Mucosa of stomach (tissue), 1 donor: ENCODE measurements at regions not wholly inside any gene's neighbourhood (a gene's known extent, or its start where the extent isn't known, plus 50 kb on each side); places are given as distances from the start of the nearest gene placed in this dataset.

Experiments
- H3K27me3 ChIP-seq: one replicate; pipeline ENCODE4 v1.7.0; 2013; ENCODE audit warnings: mild to moderate bottlenecking, low read length; ENCODE audit not compliant: control insufficient read depth, insufficient read depth
- H3K36me3 ChIP-seq: one replicate; pipeline ENCODE4 v1.7.0; 2013; ENCODE audit warnings: low read length; ENCODE audit not compliant: control insufficient read depth, insufficient read depth
- H3K4me1 ChIP-seq: one replicate; pipeline ENCODE4 v1.7.0; 2013; ENCODE audit warnings: mild to moderate bottlenecking, low read length; ENCODE audit not compliant: control insufficient read depth, insufficient read depth
- H3K4me3 ChIP-seq: one replicate; pipeline ENCODE4 v1.7.0; 2013; ENCODE audit warnings: low read length
- H3K9ac ChIP-seq: one replicate; pipeline ENCODE4 v1.7.0; 2013; ENCODE audit warnings: mild to moderate bottlenecking, low read length, moderate library complexity
- H3K9me3 ChIP-seq: one replicate; pipeline ENCODE4 v1.7.0; 2013; ENCODE audit warnings: mild to moderate bottlenecking, low read length, moderate library complexity; ENCODE audit not compliant: control insufficient read depth
- donor health status: Pancreatic carcinoma.

DNA sequence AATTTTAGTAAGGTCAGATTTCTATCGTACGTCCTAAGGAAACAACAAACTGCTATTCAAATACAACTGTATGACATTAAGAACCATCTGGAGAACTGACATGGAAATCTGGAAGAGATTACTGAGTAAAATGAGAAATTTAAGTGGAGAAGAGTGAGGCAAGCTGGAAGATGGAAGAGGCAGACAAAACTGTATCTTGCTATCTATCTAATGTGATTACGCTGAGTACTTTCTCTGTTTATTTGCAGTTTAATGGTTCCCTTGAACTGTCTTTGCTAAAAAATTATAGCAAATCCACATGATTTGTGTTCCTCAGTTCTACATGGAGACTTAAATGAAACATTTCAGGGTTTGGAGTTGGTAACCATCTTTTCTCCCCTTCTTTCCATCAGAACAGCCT lies 927.1 kb upstream of the MBL2 start:
- Histone ChIP-seq H3K27me3 (no peaks in the 10 kb centered on the region), H3K36me3 (no peaks in the 10 kb centered on the region), H3K4me3 (no peak overlapping the region), H3K4me1 (no peaks in the 10 kb centered on the region), H3K9ac (no peak overlapping the region), H3K9me3 (no peaks in the 10 kb centered on the region)

- Histone ChIP-seq H3K9ac (no peak overlapping the region), H3K9me3 (no peaks in the 10 kb centered on the region), H3K27me3 (no peaks in the 10 kb centered on the region), H3K4me3 (no peak overlapping the region), H3K4me1 (no peaks in the 10 kb centered on the region), H3K36me3 (no peaks in the 10 kb centered on the region)
These were observed 926.6 kb upstream of the MBL2 start for GRCh38 chr10:53699231-53699630.

GRCh38 chr10:53697038-53697437 lies 924.5 kb upstream of the MBL2 start:
- Histone ChIP-seq H3K4me1 (no peaks in the 10 kb centered on the region), H3K9ac (no peak overlapping the region), H3K27me3 (no peaks in the 10 kb centered on the region)

DNA sequence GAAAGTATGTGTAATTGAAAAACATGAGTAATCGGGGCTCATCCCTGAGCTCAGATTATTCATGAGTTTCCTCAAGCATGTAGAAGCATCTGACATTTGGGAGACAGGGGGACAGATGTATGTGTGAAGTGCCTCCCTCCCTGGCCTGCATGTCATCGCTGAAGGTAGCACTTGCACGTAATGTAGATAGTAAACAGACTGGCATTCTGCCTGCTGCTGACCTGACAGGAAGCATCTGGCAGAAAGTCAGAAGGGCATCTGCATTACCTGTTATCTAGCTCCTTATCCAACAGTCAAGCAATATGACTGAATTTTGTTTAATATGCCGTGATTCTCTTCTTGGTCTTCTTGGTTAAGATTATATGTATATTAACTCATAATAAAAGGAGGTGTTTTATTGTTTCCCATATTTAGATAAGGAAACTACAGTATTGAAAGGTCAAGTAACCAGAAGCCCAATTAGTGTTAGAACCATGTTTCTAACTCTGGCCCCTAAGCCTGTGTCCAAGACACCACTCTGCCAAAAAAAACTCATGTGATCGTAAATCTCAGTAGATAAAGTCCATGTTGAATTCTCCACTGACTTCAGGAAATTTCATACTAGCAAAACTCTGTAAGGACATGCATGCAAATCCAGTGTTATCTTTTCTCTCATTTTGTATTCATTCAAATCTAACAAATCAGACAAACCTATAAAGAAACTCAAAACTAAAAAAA lies 918.1 kb upstream of the MBL2 start:
- Histone ChIP-seq H3K4me1 (no peaks in the 10 kb centered on the region), H3K9me3 (no peaks in the 10 kb centered on the region), H3K27me3 (no peaks in the 10 kb centered on the region), H3K4me3 (no peak overlapping the region), H3K9ac (no peak overlapping the region), H3K36me3 (no peaks in the 10 kb centered on the region)

More at GRCh38 chr10:53697038-53697437, 924.5 kb upstream of the MBL2 start:
- Histone ChIP-seq H3K36me3 (no peaks in the 10 kb centered on the region), H3K4me3 (no peak overlapping the region), H3K9me3 (no peaks in the 10 kb centered on the region)

- H3K9me3 ChIP-seq = no peaks in the 10 kb centered on the region
- no peaks in the 10 kb centered on the region for H3K27me3 ChIP-seq
- H3K36me3 ChIP-seq = no peaks in the 10 kb centered on the region
- no peak overlapping the region for H3K9ac ChIP-seq
- no peak overlapping the region for H3K4me3 ChIP-seq
- no peaks in the 10 kb centered on the region for H3K4me1 ChIP-seq
These were observed 915.2 kb upstream of the MBL2 start for GRCh38 chr10:53687800-53688199.

DNA sequence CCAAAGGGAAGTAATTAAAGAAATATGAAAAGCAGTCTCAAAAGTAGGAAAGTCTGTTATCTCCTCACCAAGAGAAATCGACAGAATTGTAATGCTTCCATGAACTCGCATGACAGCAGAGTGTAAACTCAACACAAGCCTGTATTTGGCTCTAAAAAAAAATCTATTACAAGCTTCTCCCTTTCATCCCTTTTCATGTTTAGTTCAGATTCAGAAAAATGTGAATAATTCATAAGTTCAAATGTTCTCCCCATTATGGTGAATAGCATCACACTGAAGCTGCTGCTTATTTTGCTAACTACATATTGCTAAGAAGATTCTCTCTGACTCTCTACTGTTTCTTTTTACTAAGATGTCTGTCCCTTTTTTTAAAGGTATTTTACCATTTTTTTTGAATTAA lies 910.3 kb upstream of the MBL2 start:
- Histone ChIP-seq H3K4me1 (no peaks in the 10 kb centered on the region), H3K9ac (no peak overlapping the region), H3K36me3 (no peaks in the 10 kb centered on the region), H3K27me3 (no peaks in the 10 kb centered on the region), H3K4me3 (no peak overlapping the region), H3K9me3 (no peaks in the 10 kb centered on the region)

DNA sequence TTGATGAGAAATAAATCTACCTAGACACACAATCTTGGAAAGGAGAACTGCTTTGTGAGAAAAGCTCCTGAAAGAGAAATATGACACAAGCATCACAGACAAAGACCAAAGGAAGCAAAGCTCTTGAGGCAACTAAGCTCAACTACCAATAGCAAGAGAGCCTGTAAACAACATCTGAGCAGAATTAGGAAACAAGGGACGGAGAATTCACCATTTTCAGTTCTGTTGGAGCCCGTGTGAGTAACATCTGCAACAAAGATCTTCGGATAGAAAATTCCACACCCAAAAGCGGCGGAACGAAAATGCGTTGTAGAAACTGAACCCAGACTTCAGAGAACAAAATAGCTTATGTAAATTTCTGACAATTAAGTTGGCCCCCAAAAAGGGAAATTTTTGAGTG lies 909.9 kb upstream of the MBL2 start:
- Histone ChIP-seq H3K9ac (no peak overlapping the region), H3K4me1 (no peaks in the 10 kb centered on the region), H3K4me3 (no peak overlapping the region), H3K27me3 (no peaks in the 10 kb centered on the region), H3K36me3 (no peaks in the 10 kb centered on the region), H3K9me3 (no peaks in the 10 kb centered on the region)

GRCh38 chr10:53679666-53680065 lies 907.1 kb upstream of the MBL2 start:
- H3K4me1 ChIP-seq = no peaks in the 10 kb centered on the region
- no peaks in the 10 kb centered on the region for H3K36me3 ChIP-seq
- H3K9me3 ChIP-seq = no peaks in the 10 kb centered on the region
- H3K27me3 ChIP-seq = no peaks in the 10 kb centered on the region
- H3K9ac ChIP-seq = no peak overlapping the region
- H3K4me3 ChIP-seq = no peak overlapping the region

DNA sequence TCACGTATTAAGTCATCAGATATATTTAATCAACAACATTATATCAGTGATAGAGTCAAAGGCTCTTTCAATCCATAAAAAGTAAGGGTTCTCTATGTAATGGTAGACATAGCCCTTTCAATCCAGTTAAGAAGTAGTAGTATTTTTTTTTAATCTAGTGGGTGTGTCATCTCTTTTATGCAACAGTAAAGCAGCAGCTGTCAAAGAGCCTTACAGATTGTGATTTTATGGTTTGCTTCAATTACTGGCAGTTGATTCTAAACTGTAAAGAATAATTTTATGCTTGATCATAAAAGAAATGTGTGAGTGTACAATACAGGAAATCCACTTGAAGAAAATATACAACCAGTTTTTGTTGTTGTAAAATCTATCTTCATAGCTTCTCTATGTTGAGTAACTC lies 902.6 kb upstream of the MBL2 start:
- no peaks in the 10 kb centered on the region for H3K9me3 ChIP-seq
- no peak overlapping the region for H3K4me3 ChIP-seq
- H3K9ac ChIP-seq = no peak overlapping the region
- no peaks in the 10 kb centered on the region for H3K4me1 ChIP-seq
- no peaks in the 10 kb centered on the region for H3K36me3 ChIP-seq
- no peaks in the 10 kb centered on the region for H3K27me3 ChIP-seq

DNA sequence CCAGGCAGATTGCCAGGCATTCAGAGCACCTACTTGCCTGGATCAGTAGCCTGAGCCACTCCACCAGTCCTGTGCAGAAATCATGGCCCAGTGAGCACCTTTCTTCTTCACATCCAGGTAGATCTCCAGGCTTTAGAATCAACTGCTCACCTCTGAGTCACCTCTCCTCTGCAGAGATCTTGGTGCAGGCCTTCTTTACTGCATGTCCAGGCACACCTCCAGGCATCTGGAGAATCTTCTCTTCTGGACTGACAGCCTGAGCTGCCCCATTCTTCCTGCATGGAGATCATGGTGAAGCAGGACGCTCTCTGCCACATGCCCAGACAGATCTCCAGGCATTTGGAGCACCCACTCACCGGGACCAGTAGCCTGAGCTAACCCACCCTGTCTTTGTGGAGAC lies 894.5 kb upstream of the MBL2 start:
- Histone ChIP-seq H3K4me1 (no peaks in the 10 kb centered on the region), H3K4me3 (no peak overlapping the region), H3K27me3 (no peaks in the 10 kb centered on the region), H3K9me3 (no peaks in the 10 kb centered on the region), H3K9ac (no peak overlapping the region), H3K36me3 (no peaks in the 10 kb centered on the region)

DNA sequence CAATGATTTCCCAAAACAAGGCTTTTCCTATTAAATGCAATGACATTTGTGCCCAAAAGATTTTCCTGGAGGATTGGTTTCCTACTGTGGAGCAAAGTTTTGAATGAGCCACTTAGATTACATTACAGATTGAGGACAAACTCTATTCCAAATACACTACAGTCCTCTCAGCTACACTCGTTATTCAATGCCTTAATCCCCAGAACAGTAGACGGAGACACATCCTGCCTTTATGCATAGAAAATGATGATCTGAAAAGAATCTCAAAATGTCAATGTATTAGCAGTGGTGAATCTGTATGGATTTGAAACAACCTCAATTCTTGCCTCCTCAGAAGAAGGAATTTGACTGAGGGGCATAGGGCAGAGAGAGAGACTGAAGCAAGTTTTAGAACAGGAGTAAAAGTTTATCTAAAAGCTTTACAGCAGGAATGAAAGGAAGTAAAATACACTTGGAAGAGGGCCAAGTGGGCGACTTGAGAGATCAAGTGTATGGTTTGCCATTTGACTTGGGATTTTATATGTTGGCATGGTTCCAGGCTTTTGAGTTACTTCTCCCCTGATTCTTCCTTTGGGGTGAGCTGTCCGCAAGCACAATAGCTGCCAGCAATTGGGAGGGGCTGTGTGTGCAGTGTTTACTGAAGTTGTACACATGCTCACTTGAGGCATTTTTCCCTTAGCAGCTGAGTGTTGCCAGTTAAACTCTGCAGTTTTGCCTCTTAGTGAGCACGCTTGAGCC lies 891.9 kb upstream of the MBL2 start:
- no peak overlapping the region for H3K4me3 ChIP-seq

GRCh38 chr10:53650794-53651193 lies 878.2 kb upstream of the MBL2 start:
- Histone ChIP-seq H3K36me3 (no peaks in the 10 kb centered on the region), H3K27me3 (no peaks in the 10 kb centered on the region), H3K9me3 (no peaks in the 10 kb centered on the region), H3K4me1 (no peaks in the 10 kb centered on the region), H3K4me3 (no peak overlapping the region), H3K9ac (no peak overlapping the region)

More for the DNA sequence above, 891.9 kb upstream of the MBL2 start:
- H3K4me1 ChIP-seq = no peaks in the 10 kb centered on the region
- no peaks in the 10 kb centered on the region for H3K9me3 ChIP-seq
- H3K27me3 ChIP-seq = no peaks in the 10 kb centered on the region
- H3K36me3 ChIP-seq = no peaks in the 10 kb centered on the region
- no peak overlapping the region for H3K9ac ChIP-seq
